Pancreas (tissue), 10 donors: ENCODE measurements at regions not wholly inside any gene's neighbourhood (a gene's known extent, or its start where the extent isn't known, plus 50 kb on each side); places are given as distances from the start of the nearest gene placed in this dataset.
A peak's percentile ranks its signal among the peaks of the same experiment; 100 is the strongest.

ENCODE experiments used
- ATAC-seq, 4 donors: fragments of 200-7000 bp; cut with Tn5 transposase; one replicate each; pipeline versions ENCODE4 v1.8.0 to v1.9.1; 2020; ENCODE audit warnings: mild to moderate bottlenecking in 4 of 4, moderate library complexity in 4 of 4
- DNase-seq, 6 donors: peaks; one replicate each; pipeline ENCODE4 v3.0.0-alpha.2; 2020
- FAIRE-seq: peaks from 2 replicates; lab custom pipeline; 2012; peaks lifted over from hg19 to GRCh38; lab: Jason Lieb, UNC
- H3K27ac ChIP-seq, 4 donors: fragments of 200-600 bp; sonication (generic); 1 replicate in 3 of 4; 2 replicates in 1 of 4; pipeline versions ENCODE4 v1.5.0 to v1.8.0; 2020
- H3K27me3 ChIP-seq, 4 donors: fragments of 200-600 bp; one replicate each; pipeline ENCODE4 v1.8.0; 2021
- H3K36me3 ChIP-seq, 3 donors: fragments of 200-600 bp; sonication (generic) in 1 of 3; one replicate each; pipeline versions ENCODE4 v1.5.0 to v1.8.0; 2020 to 2021
- H3K4me1 ChIP-seq, 3 donors: fragments of 200-600 bp; one replicate each; pipeline ENCODE4 v1.8.0; 2021
- H3K4me3 ChIP-seq, 4 donors: fragments of 200-600 bp; sonication (generic) in 2 of 4; one replicate each; pipeline versions ENCODE4 v1.5.0 to v1.8.0; 2020 to 2021
- H3K9me3 ChIP-seq, 4 donors: fragments of 200-600 bp; one replicate each; pipeline ENCODE4 v1.8.0; 2021
- CTCF ChIP-seq, 4 donors: fragments of 200-600 bp; sonication (generic) in 3 of 4; IDR thresholded peaks; one replicate each; pipeline versions ENCODE4 v1.5.0 to v1.8.0; 2021; ENCODE audit warnings: antibody characterized with exemption in 4 of 4
- WGBS, 2 donors: extraction: QIAGEN DNeasy Blood & Tissue Kit; methylation state at CpG; one replicate each; pipeline ENCODE4 v1.1.7; 2013; 5-methylcytosine and 5-hydroxymethylcytosine counted together
- intact Hi-C, 3 donors: fragments of 100-400 bp; cut with DNase I; formaldehyde crosslinking; loops; one replicate each; pipeline versions ENCODE4 v1.11.1 to v1.14.2; 2022
- donor health status: healthy with polysubstance abuse.
- donor health status: DM: no; HTN: no; CAD: no; lungs with moderate emphysema.
- donor health status: DM: no; HTN: no; CAD: no.
- donor health status: control.
- donor health status: control.
- donor health status: Bipolar disorder and iron deficiency.
- donor health status: DM: yes; HTN: yes; CAD: no.
- donor health status: DM: no; HTN: no; CAD: no.
- donor health status: DM: no; HTN: no; CAD: no.
- donor health status: DM: yes; HTN: yes; CAD: no.

- Histone ChIP-seq H3K27ac (no peak overlapping the region), H3K27me3 (no peaks in the 10 kb centered on the region), H3K4me3 (no peak overlapping the region), H3K9me3 (no peaks in the 10 kb centered on the region), H3K36me3 (no peaks in the 10 kb centered on the region), H3K4me1 (no peaks in the 10 kb centered on the region)
- no peak for ATAC-seq
- no peak for TF ChIP-seq CTCF (IDR thresholded peaks at IDR 0.05)
- no peak for FAIRE-seq
- intact Hi-C loops: no loop called here
- 63 to 84% methylated on average over 4 of the region's 4 CpGs for WGBS, 2 donors
- DNase-seq: no peak
These were observed 537.4 kb upstream of the CDH5 start for GRCh38 chr16:65829076-65829475.

- Histone ChIP-seq H3K27ac (no peak overlapping the region), H3K4me3 (no peak overlapping the region), H3K9me3 (no peaks in the 10 kb centered on the region), H3K27me3 (no peaks in the 10 kb centered on the region), H3K36me3 (no peaks in the 10 kb centered on the region), H3K4me1 (no peaks in the 10 kb centered on the region)
- peak in 1 of 4 donors; percentile 16 for ATAC-seq
- FAIRE-seq: no peak
- no peak for TF ChIP-seq CTCF (IDR thresholded peaks at IDR 0.05)
- WGBS, 2 donors: 42 to 56% methylated on average over 2 of the region's 2 CpGs
- no peak for DNase-seq
- intact Hi-C loops: no loop called here
These were observed 538.2 kb upstream of the CDH5 start for GRCh38 chr16:65828296-65828695.

GRCh38 chr16:65827231-65827630 is 539.3 kb upstream of the CDH5 start:
- TF ChIP-seq CTCF (IDR thresholded peaks at IDR 0.05): no peak
- DNase-seq (no peak), ATAC-seq (no peak), FAIRE-seq (no peak)
- no peaks in the 10 kb centered on the region for H3K4me1 ChIP-seq
- intact Hi-C loops: no loop called here
- no peaks in the 10 kb centered on the region for H3K9me3 ChIP-seq
- H3K36me3 ChIP-seq: no peaks in the 10 kb centered on the region
- WGBS, 2 donors: 67 to 93% methylated on average over 2 of the region's 2 CpGs
- H3K27ac ChIP-seq: no peak overlapping the region
- H3K27me3 ChIP-seq: no peaks in the 10 kb centered on the region
- H3K4me3 ChIP-seq: no peak overlapping the region

- H3K9me3 ChIP-seq: no peaks in the 10 kb centered on the region
- no peaks in the 10 kb centered on the region for H3K4me1 ChIP-seq
- no peaks in the 10 kb centered on the region for H3K27me3 ChIP-seq
- no peak for TF ChIP-seq CTCF (IDR thresholded peaks at IDR 0.05)
- H3K36me3 ChIP-seq: no peaks in the 10 kb centered on the region
- ATAC-seq: no peak
- H3K27ac ChIP-seq: no peak overlapping the region
- DNase-seq: no peak
- H3K4me3 ChIP-seq: no peak overlapping the region
- no peak for FAIRE-seq
- intact Hi-C loops: no loop called here
- WGBS, 2 donors: 64 to 71% methylated on average over 8 of the region's 8 CpGs
These were observed 541.2 kb upstream of the CDH5 start for GRCh38 chr16:65825191-65825856.

- no peak for FAIRE-seq
- no peak for TF ChIP-seq CTCF (IDR thresholded peaks at IDR 0.05)
- no peak for DNase-seq
- Histone ChIP-seq H3K27ac (no peak overlapping the region), H3K4me3 (no peak overlapping the region), H3K9me3 (no peaks in the 10 kb centered on the region), H3K27me3 (no peaks in the 10 kb centered on the region), H3K4me1 (no peaks in the 10 kb centered on the region), H3K36me3 (no peaks in the 10 kb centered on the region)
- ATAC-seq: no peak
- 71 to 79% methylated on average over 2 of the region's 2 CpGs for WGBS, 2 donors
- intact Hi-C loops: no loop called here
These were observed 544.3 kb upstream of the CDH5 start for GRCh38 chr16:65822148-65822547.
